Effector CD8-positive, alpha-beta T cell (primary cell): ENCODE measurements at regions not wholly inside any gene's neighbourhood (a gene's known extent, or its start where the extent isn't known, plus 50 kb on each side); places are given as distances from the start of the nearest gene placed in this dataset.
"Not testable (repeated sequence)": the region's sequence is repeated elsewhere in the genome, so short reads cannot be mapped to it uniquely, and the experiment has no call there.

Experiments
- DNase-seq: peaks from one replicate; lab custom pipeline; 2025; lab: John Stamatoyannopoulos, UW

DNA sequence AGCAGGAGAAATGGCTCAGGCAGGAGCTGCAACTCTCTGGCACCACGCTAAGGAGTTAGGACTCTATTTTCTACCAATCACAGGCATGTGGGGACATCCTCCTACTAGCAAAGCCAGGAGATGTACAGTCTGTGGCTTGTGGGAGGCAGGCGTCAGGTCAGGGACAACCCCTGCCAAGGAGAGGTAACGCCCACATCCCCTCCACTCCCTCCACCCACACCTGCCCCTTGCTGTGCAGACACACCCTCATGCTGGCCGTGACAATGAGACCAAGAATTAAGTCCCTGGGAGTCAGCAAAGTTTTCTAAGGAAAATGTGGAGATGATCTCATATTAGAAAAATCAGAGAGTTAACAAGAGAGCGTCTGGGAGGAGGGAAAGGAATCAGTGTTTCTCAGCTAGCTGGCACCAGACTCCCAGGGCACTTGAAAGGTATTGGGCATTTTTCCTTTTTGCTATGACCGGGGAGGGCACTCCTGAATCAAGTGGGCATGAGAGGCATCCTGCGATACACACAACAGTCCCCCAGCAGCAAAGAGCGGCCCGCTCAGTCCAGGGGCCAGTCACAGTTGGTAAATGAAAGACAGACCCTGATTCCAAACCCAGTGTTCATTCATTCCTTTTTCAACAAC is 87.3 kb upstream of the RPL38 start:
- DNase-seq: no peak

DNA sequence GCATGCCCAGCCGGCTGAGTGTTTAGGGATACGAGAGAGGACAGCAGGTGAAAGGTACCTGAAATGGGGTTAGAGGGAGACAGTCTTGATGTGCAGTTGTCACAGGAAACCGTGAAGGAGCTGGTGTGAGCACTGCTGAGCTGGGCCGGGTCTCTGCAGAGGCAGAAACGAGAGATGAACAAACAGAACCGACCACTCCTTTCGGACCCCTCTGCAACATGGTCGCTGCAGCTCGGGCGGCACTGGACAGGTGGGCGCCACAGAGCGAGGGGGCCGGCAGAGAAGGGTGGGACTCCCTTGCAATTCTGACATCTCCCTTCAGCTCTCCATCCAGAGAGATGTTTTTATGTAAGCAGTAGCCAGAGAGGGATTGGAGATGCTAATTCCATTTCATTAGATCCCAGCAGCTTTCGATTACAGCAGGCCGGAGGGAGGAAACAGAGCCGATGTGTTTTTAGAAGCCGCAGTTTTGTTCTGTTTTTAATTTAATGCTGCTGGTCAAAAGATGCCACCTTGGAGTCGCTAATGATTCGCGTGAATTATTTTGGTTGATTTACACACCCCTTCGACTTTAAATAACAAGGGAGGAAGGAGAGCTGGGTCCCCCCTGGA is 86.3 kb upstream of the RPL38 start:
- no peak for DNase-seq

DNA sequence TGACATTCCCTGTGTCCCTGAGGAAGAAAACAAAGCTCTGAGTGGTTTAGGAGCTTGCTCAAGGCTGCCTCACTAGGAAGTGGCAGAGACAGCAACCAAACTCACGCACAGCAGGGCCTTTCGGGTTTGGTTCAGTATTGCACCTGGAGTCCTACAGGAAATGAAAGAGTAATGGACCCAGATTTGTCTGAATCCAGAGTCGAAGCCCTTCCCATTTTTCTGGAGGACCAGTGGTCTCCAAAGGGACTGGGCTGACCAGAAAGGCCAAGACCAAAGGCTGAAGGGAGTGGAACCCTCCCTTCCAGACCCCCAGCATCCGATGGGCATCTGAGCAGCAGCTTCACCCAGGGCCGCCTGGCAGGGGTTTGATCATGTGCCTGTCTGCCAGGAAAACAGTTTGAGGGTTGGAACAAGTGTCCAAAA is 85.5 kb upstream of the RPL38 start:
- no peak for DNase-seq

DNA sequence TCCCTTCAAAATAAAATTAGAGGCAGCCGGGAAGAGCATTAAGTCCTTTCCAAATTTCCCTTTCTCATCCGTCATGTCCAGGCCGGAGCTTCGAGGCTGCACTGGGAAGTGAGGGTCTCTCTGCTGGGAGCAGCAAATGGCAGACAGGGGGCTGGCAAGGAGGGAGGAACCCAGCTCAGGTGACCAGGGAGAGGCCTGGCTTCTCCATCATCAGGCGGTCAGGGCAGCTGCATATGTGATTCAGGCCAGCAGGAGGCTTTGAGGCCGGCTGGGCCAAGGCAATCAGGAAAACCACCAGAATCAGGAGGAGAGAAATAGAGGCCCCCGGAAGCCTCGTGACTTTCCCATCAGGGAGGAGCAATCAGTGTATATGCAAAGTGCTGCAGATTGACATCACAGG is 85.0 kb upstream of the RPL38 start:
- no peak for DNase-seq

DNA sequence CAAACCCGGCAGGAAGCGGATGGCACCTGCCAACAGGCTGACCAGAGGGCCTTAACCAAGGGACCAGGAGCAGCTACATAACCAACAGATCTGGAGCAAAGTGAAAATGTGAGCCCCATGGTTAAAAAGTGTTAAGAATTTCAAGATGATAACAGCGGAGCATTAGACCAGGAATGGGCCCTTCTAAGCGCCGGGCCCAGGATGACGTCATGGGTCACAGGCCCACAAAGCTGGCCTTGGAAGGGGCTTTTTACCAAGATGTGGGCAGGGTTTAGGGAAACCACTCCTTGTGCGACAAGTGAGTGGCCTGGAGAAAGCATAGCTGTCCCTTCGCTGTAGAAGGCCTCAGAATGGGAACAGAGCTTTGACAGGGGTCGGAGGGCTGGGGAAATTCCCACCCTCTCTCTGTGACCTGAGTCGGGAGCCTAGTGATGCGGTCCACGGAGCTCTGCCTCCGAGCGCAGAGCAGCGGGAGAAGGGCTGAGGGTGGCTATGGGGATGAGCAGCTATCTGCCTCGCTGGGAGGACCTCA is 84.4 kb upstream of the RPL38 start:
- DNase-seq: no peak

DNA sequence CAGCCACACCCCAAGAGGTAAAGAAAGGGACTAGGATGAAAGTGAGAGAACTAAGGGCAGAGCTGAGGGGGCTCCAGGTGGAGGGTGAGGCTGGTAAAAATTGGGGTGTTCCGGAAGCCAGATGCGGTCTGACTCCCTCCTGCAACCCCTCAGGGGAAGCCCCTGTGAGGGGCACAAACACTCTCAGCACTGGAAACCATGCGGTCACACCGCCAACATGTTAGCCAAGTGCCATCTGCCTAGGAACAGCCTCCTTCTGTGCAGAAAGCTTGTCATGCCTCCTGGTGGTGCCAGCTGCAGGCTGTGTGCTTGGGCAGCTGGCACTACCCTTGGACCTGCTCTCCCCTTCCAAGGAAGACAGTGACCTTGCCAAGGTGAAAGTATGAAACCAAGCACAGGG is 83.5 kb upstream of the RPL38 start:
- no peak for DNase-seq

DNA sequence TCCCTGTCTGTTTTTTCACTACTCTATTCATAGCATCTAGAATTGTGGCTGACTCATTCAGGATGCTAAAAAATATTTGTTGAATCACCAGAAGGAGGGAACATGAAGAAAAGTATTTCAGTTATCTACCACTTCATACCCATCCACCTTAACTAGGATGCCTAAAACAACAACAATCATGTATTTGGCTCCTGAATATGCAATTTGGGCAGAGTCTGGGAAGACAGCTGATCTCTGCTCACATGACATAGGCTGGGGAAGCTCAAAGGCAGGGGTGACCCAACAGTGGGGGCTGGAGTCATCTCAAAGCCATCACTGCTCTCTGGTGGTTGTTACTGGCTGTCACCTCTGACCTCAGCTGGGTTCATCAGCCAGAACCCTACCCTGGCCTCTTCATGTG is 80.1 kb upstream of the RPL38 start:
- DNase-seq: no peak

DNA sequence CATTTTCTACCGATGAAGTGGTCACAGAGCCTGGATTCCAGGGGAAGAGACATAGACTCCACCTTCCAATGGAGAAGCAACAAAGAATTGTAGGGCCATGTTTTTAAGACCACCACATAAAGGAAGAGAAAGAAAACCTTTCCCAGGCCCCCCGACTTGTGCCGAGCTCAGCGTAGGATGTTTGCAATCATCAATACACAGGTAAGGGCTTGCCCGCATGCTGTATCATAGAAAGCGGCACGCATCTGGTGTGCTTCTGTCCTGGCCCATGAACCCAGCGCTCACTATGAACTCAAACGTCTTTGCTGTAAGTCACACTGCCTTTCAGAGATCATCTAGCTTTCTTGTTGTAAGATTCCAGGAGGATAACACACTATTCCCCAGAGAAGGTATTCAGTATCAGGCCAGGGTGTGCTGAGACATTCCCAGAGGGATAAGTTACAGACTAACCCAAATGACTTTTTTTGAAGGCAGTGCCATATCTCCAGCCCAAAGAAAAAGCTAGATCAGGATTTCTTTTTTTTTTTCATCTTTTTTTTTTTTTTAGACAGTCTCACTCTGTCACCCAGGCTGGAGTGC is 79.5 kb upstream of the RPL38 start:
- DNase-seq: no peak

DNA sequence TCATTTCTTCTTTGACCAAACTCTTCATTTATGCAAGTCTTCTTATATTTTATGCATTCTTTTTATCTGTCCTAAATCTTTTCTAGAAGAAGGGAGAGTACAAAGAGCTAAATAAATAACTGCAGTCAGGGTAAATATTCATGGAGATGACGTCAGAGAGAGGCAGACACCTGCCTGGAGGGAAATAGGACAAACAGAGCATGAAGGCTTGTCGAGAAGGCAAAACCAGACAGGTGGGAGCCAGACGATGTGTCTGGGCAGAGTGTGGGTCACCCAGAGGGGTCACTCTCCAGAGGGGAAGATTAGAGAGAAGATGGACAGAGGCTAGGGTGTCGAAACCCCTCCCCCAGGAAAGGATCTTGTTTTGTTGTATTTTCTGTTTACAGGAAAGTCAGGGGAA is 78.3 kb upstream of the RPL38 start:
- no peak for DNase-seq

DNA sequence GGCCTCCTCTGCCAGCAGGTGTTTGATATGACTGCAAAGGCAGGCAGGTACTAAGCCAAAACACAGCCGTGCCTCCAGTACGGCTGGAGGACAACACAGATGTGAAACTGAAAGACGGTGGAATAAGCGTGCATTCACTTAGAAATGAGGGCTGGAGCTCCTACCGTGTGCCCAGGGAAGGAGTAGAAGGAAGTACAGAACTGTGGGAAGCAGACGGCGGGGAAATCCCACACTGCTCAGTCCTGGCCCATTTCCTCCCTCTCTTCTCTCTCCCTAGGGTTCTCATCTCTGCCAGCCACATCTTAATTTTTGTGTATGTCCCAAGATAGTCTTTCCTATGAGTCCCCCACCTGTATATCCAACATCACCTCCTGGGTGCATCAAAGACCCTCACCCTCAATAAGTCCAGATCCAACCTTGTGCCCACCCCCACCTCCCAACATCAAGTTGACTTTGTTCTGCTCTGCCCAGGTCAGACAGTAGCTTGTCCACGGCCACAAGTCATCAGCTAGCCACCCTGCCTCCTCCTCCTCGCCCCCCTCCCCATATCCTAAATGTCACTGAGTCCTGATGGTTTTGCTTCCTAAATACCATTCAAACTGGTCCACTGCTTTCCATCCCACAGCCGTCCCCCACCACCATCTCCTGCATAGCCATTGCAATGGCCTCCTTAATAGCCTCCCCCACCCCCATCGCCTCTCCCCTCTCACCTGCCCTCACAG is 77.1 kb upstream of the RPL38 start:
- DNase-seq: no peak

DNA sequence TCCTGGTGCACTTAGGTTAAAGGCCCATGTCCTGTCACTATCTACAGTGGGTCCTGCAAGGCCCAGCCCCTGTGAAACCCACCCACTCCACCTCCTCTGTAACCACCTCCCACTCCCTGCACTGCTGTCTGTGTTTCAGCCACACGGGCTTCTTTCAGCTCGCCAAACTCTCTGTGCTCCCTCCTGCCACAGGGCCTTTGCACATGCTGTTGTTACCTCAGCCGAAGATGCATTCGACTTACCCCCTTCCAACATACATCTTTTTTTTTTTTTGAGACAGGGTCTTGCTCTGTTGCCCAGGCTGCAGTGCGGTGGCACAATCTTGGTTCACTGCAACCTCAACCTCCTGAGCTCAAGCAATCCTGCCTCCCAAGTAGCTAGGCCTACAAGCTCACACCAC is 76.5 kb upstream of the RPL38 start:
- DNase-seq: no peak

DNA sequence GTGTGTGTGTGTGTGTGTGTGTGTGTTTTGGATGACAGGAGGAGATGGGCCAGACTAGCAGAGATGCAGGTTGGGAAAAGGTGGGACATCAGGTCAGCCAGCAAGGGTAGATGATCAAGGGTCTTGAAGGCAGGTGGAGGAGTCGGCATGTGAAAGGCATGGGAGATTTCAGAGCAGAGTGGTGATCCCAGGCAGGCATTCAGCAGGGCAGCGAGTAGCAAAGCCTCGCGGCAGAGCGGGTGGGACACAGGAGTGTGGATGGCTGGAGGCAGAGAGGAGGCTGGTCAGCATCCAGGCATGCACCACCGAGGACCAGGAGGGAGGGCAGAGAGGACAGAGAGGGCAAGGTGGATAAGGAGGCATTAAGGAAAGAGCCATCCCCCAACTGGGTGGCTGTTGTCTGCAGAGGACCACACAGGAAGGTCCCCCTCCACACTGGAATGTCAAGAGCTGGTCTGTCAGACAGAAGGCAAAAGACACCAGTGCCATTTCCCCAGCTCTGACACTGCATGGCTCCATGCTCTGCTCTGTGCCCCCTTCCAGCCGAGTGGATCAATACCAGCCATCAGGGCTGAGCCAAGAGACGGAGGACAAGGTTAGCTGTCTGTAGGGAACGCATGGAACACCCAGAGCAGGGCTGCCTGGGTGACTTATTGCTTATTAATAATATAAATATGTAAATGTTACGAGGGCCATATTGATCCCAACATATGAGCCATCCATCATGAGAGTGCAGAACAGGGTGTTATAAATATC is 74.8 kb upstream of the RPL38 start:
- no peak for DNase-seq

DNA sequence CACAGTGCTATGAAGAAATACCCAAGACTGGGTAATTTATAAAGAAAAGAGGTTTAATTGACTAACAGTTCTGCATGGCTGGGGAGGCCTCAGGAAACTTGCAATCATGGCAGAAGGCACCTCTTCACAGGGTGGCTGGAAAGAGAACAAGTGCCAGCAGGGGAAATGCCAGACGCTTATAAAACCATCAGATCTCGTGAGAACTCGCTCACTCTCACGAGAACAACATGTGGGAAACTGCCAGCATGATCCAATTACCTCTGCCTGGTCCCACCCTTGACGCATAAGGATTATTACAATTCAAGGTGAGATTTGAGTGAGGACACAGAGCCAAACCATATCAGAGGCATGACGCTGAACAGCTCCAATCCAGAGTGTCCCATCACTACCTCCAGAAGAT is 73.7 kb upstream of the RPL38 start:
- not testable (repeated sequence) for DNase-seq

DNA sequence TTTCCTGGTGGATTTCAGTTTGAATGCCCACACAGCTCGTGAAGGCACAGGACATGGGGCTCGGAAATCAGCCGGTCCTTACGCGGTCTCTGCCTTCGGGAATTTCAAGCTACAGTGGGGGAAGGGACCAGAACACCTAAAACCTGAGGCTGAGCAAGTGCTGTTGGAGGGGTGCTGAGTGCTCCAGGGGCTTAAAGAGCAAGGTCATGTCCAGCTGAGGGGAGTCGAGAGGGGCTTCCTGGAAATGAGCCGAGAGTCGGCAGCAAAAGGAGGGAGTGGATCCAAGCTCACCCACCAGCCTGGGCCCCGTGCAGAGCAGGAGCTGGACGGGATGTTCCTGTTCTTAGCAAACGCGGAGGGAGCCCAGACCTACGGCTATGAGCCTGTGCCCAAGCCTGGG is 73.2 kb upstream of the RPL38 start:
- DNase-seq: no peak

DNA sequence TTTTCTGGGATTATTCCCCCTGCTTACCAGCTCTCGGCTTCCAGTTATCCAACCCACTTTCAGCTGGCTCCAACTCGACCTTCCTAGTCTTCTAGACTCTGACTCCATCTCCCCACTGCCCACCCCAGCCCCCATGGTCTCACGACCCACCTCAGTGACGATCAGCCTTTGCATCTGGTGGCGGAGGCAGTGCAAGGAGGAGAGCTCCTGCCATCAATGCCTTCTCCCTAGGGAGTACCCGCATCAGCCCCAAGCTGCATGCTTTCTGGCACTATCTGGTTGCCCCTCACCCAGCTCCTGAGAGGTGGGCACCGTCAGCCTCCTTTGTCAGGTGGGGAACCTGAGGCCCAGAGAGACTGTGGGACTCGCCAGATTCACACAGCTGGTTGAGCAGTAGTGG is 72.6 kb upstream of the RPL38 start:
- DNase-seq: no peak

DNA sequence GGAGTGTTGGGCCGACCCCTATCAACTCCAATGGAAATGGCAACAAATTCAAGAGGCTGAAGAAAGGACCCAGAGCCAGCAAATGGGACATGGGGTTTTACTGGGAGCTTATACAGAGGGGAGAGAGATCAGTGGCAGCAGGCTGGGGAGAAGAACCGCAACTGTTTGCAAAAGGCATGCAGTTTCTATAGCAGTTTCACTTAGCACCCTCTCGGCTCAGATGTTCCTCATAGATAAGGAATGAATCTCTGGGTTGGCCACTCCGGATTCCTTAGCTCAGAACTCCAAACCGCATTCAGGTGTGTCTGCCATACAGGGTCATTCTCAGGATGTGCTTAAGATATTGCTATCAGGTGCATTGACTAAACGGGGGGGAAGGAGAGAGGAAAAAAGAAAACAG is 71.1 kb upstream of the RPL38 start:
- no peak for DNase-seq

DNA sequence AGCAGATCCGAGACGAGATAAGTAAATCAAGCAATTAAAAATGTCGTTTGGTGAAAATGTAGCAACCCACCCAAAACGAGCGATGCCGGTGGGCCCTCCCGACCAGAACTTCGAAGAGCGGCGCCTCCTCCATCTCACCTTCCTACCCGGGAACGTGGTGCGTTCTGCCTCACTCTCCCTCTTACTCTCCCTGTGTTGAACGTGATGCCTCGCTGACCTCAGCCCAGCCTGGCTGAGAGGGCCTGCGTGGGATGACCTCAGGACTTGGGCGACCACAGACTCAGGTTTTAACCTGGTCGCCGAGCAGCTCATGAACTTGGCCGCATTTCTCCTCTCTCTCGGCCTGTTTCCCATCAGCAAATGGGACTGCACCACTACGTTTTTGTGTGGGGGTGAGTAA is 69.7 kb upstream of the RPL38 start:
- DNase-seq: no peak

DNA sequence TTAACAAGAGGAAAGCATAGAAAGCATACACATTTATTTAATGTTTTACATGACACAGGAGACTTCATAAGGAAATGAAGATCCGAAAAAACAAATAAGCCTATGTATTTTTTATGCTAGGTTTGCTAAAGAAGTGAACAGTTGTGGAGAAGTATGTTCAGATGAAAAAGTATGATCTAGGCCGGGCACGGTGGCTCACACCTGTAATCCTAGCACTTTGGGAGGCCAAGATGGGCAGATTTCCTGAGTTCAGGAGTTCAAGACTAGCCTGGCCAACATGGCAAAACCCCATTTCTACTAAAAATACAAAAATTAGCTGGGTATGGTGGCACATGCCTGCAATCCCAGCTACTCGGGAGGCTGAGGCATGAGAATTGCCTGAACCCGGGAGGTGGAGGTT is 69.2 kb upstream of the RPL38 start:
- not testable (repeated sequence) for DNase-seq

DNA sequence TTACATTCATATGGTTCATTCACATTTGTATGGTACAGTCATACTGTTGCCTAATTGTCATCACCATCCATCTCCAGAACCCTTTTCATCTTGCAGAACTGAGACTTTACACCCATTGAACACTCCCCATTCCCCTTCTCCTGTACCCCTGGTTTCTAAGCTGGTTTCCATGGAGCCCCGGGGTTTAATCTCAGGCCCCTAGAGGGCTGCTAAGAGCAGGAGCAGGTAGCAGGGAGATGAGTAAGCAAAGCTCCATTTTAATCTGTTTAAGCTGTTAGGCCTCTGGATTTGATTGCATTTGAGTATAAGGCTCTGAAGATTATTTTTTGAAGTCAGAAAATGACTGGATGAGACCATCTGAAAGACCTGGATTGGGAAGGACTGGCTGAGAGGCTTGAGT is 68.5 kb upstream of the RPL38 start:
- DNase-seq: no peak

DNA sequence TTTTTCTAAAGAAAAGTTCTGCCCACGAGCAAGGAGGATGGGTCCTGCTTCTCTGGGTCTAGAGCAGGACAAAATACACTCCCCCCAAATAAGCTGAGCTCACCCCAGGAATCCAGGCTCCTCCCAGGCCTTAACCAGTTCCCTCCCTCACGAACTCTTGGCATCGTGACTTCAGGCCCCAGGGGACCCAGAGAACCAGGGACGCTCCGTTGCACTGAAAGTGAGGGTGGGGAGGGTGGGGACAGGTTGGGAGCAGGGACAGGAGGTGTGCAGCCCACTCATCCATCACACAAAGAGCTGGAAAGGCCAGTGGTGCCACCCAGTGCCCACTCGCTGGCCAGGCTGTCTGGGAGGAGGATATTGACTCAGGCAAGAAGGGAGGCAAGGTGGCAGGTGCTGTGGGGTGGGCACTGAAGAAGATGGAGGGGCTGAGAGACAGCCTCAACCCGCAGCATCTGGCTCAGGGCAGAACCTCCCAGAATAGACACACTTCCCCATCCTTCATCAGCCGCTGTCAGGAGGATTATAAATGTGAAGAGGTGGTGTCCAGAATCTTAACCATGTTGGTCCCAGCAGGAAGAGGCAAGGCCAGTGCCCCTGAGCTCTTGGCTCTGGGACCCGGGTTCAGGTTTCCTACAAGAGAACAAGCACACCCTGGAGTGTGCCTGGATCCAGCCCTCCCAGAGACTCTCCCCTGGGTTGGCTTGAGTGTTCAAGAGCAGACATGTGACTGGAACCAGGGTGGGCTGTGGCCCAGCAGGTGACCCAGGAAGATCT is 67.9 kb upstream of the RPL38 start:
- DNase-seq: no peak

DNA sequence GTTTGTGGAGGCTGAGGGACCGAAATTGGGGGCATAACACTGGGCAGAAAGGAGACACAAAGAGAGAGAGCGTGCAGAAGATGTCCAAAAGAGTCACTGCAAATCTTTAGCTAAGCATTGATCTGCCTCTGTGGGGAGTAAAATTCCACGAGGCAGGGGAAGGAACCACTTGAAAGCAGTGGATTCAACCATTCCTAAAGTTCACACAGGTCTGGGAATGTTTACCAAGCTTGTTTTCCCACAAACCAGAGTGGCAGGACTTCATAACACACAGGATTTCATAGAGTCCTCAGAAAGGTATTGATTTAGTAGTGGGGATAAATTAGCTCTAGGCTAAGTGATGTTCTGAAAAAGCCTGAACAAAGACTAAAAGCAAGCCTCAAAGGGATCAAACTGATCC is 66.1 kb upstream of the RPL38 start:
- DNase-seq: no peak
